ENCODE measurements at regions not wholly inside any gene's neighbourhood (a gene's known extent, or its start where the extent isn't known, plus 50 kb on each side); places are given as distances from the start of the nearest gene placed in this dataset.
"Not testable (repeated sequence)": the region's sequence is repeated elsewhere in the genome, so short reads cannot be mapped to it uniquely, and the experiment has no call there.

DNA sequence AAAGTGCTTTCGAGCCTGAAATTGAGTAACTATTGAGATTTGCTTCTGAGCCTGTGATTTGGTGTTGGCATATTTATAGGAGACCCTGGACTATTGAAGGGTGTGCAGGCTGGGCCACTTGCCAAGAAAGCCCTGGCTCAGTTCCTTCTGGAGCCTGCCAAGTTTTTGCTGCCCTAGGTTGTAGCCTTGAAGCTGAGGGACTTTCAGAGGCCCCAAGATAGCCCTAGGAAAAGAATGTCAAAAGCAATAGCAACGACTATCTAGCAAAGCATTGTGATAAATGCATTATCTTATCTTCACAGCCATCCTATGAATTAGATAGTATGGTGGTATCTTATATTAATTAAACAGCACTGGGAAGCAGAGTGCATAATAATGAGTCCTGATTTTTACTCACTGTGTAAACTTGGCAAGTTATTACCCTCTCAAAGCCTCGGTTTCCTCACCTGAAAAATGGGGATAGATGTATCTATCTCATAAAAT lies 473.7 kb upstream of the PODXL start:
- peak; percentile 8 for DNase-seq

GRCh38 chr7:132029369-132030085 lies 473.1 kb upstream of the PODXL start:
- no peak for DNase-seq

- no peak for DNase-seq
These were observed 471.9 kb upstream of the PODXL start for GRCh38 chr7:132028144-132028920.

DNA sequence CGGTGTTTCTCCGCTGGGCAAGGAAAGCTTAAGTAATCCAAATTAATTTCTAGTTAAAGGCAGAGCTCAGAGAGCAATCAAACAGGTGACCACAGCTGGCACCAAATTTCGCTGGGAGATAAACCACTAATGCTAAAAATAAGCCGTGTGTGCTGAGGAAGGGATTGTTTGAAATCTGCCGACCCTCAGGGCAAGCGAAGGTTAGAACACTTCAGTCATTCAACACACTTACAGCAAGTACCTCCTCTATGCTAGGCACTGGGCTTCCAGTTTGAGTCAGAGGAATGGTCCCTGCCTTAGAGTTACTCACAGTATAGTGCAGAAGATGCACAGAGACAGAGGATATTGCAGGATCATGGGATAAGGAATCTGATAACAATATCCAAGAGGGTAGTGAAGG lies 467.9 kb upstream of the PODXL start:
- no peak for DNase-seq

DNA sequence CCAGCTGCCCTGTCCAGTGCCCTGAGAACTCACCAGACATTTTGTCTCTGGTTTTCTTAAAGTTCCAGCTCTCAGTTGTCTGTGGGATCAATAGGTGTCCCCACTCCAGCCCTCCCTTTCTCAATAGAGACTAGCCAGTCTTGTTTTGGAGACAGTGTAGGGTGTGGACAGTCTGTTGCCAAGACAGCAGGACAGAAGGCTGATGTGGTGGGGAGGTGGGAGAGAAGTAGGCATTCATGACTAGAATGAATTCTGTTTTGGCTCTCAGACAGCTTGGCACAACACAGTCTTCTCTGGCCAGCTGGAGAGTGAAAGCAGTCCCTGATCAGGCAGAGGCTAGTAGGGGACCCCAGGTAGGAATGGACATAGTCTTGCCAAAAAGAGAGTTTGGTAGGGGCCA lies 467.0 kb upstream of the PODXL start:
- no peak for DNase-seq

- no peak for DNase-seq
These were observed 465.8 kb upstream of the PODXL start for GRCh38 chr7:132022188-132022587.

DNA sequence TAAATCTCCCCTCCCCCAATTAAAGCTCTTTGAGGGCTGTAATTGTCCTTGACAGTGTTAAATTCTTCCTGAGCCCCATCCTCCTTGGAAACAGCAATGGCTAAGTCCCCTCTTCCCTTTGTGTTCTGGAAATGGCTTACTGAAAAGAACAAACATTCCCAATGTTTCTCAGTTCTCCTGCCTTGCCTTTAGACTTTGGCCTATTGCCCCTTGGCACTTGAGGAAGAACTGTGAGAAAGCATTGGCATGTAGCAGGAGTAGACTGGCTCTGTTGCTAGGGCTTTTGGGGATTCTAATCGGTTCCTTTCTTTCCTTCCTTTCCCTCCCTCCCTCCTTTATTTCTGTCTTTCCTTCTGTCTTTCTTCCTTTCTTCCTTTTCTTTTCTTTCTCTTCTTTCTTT lies 463.3 kb upstream of the PODXL start:
- no peak for DNase-seq

DNA sequence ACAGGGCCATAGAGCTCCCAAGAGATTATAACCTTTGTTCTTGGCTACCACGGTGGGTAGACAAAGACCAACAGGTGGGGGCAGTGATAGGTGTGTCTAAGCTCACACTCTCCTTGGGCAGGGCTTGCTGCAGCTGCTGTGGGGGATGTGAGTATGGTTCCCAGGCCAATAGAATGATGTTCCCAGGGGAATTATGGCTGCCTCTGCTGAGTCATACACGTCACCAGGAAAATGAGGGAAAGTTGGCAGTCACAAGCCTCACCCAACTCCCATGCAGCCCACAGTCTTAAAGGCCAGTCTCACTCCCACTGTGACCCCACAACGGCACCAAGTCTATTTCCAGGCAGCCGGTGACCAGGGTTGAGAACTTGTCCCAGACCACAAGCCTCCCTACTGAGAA lies 453.4 kb upstream of the PODXL start:
- DNase-seq = no peak

DNA sequence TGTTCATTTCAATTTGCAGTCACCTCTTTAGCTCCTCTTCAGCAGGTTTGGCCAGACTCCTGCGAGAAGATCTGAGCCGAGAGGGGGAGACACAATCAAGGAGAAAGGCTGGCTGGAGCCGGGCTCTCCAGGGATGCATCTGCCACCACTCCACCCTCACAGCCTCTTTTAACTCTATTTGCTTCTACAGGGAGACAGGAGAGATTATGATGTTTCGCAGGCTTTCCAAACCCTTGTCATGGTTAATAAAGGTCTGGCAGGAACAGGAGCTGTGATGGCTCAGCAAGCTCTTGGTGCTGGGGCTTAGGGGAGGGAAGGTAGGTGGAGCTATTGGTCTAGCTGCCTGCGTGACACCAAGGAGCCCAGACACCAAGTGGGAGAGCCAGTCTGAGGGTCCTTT lies 448.1 kb upstream of the PODXL start:
- DNase-seq = no peak

GRCh38 chr7:132002343-132002968 lies 446.0 kb upstream of the PODXL start:
- no peak for DNase-seq

GRCh38 chr7:132001146-132001545 lies 444.7 kb upstream of the PODXL start:
- DNase-seq = no peak

- no peak for DNase-seq
These were observed 442.8 kb upstream of the PODXL start for GRCh38 chr7:131999193-131999592.

DNA sequence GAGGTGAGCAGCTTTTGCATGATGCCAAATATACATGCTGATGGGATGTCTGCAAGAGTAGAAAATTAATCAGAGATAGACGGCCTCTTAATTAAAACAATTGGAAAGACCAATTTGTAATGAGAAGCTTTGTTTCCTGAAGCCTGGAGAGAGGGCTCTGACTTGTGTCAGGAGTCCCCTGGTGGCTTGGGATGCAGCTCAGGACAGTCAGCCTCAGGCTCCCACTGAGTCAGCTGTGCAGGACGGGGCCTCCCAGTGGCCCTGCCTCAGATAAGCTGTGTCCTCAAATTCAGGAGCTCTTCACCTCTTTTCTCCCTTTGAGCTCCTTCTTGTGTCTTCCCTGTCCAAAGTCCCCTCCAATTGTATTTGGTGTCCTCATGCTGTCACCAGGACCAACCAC lies 438.9 kb upstream of the PODXL start:
- DNase-seq = no peak

- not testable (repeated sequence) for DNase-seq
These were observed 424.6 kb upstream of the PODXL start for GRCh38 chr7:131981069-131981468.

DNA sequence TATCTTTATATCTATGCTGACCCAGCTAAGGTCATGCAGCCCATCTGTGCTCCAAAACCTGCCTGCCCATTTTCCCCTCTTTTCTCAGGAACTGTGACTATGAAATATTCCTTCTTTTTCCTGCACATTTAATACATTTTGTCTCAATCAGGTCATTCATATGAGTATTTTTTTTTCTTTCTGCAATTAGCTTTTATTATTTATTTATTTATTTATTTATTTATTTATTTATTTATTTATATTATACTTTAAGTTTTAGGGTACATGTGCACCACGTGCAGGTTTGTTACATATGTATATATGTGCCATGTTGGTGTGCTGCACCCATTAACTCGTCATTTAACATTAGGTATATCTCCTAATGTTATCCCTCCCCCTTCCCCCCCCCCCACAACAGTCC lies 421.7 kb upstream of the PODXL start:
- DNase-seq = not testable (repeated sequence)

- DNase-seq = no peak
These were observed 420.0 kb upstream of the PODXL start for GRCh38 chr7:131976411-131976810.

GRCh38 chr7:131974671-131975070 lies 418.2 kb upstream of the PODXL start:
- no peak for DNase-seq

- DNase-seq = no peak
These were observed 415.8 kb upstream of the PODXL start for GRCh38 chr7:131972251-131972650.

- DNase-seq = no peak
These were observed 414.2 kb upstream of the PODXL start for GRCh38 chr7:131970602-131971001.

DNA sequence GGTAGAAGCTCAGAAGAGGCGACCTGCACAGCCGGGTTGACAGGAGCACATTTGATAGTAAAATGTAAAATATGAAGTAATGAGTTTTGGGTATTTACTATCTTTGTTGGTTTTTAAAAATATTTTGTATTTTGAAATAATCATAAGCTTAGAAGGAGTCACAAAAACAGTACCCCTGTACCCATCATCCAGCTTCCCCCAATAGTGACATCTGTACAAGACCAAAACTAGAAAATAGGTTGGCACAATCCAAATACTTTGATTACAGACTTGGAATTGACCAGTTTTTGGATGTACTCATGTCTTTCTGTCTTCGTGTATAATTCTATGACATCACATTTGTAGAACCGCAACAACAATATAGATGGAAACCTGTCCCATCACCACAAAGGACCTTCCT lies 413.1 kb upstream of the PODXL start:
- DNase-seq = no peak

DNA sequence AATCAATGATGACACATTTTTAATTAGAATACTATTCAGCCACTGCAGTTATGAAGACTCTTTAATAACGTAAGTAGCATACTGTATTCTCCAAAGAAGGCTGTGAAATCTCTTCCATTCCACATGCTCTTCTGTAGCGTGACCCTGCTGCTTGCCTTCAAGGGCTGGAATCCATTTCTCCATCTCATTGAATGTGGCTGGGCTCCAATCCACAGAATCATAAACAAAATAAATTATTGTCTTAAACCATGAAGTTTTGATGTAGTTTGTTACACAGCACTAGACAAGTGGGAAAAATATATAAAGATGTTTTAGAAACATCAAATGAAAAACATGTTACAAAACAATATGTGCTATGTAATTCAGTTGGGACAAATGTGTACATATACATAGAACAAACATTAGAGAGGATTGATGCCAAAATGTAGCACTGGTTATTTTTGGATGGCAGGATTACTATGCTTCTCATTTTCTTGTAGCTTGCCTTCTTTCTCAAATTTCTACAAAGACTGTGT lies 410.8 kb upstream of the PODXL start:
- no peak for DNase-seq

GRCh38 chr7:131964203-131964602 lies 407.8 kb upstream of the PODXL start:
- DNase-seq = no peak

Measured in muscle of arm (tissue), 1 donor.